Jurkat, Clone E6-1 (cell line): ENCODE measurements at regions not wholly inside any gene's neighbourhood (a gene's known extent, or its start where the extent isn't known, plus 50 kb on each side); places are given as distances from the start of the nearest gene placed in this dataset.

Experiments used
- DNase-seq: peaks from one replicate; pipeline ENCODE4 v3.0.0-alpha.2; 2011; ENCODE audit warnings: low read depth, low spot score
- H3K4me3 ChIP-seq: 2 replicates; pipeline ENCODE4 v1.5.1; 2011; ENCODE audit warnings: mild to moderate bottlenecking, low read length, control low read depth, moderate library complexity

GRCh38 chr5:124796495-124796894 lies 50.1 kb upstream of the ZNF608 start:
- H3K4me3 ChIP-seq = no peak overlapping the region
- no peak for DNase-seq

GRCh38 chr5:124797665-124798087 lies 51.2 kb upstream of the ZNF608 start:
- no peak for DNase-seq
- H3K4me3 ChIP-seq = no peak overlapping the region

GRCh38 chr5:124798890-124799289 lies 52.5 kb upstream of the ZNF608 start:
- H3K4me3 ChIP-seq = no peak overlapping the region
- DNase-seq = no peak

GRCh38 chr5:124801551-124801950 lies 55.1 kb upstream of the ZNF608 start:
- no peak for DNase-seq
- no peak overlapping the region for H3K4me3 ChIP-seq

GRCh38 chr5:124803617-124804323 lies 57.3 kb upstream of the ZNF608 start:
- H3K4me3 ChIP-seq = no peak overlapping the region
- no peak for DNase-seq

GRCh38 chr5:124806026-124806372 lies 59.6 kb upstream of the ZNF608 start:
- H3K4me3 ChIP-seq = no peak overlapping the region
- DNase-seq = no peak

GRCh38 chr5:124806373-124807077 lies 60.1 kb upstream of the ZNF608 start:
- DNase-seq = no peak
- no peak overlapping the region for H3K4me3 ChIP-seq

- no peak overlapping the region for H3K4me3 ChIP-seq
- DNase-seq = no peak
Measured at GRCh38 chr5:124808842-124809268, 62.4 kb upstream of the ZNF608 start.

- DNase-seq = no peak
Measured at GRCh38 chr5:124810396-124811006, 64.1 kb upstream of the ZNF608 start.

GRCh38 chr5:124812771-124813358 lies 66.4 kb upstream of the ZNF608 start:
- no peak for DNase-seq
- H3K4me3 ChIP-seq = no peak overlapping the region

More at GRCh38 chr5:124810396-124811006, 64.1 kb upstream of the ZNF608 start:
- no peak overlapping the region for H3K4me3 ChIP-seq

- DNase-seq = no peak
- H3K4me3 ChIP-seq = no peak overlapping the region
Measured at GRCh38 chr5:124816381-124816780, 69.9 kb upstream of the ZNF608 start.

GRCh38 chr5:124819201-124819600 lies 72.8 kb upstream of the ZNF608 start:
- no peak overlapping the region for H3K4me3 ChIP-seq
- no peak for DNase-seq

- DNase-seq = no peak
- H3K4me3 ChIP-seq = no peak overlapping the region
Measured at GRCh38 chr5:124822647-124823046, 76.2 kb upstream of the ZNF608 start.

GRCh38 chr5:124823380-124823779 lies 76.9 kb upstream of the ZNF608 start:
- H3K4me3 ChIP-seq = no peak overlapping the region

GRCh38 chr5:124824637-124825158 lies 78.3 kb upstream of the ZNF608 start:
- DNase-seq = no peak
- H3K4me3 ChIP-seq = no peak overlapping the region

More at GRCh38 chr5:124823380-124823779, 76.9 kb upstream of the ZNF608 start:
- no peak for DNase-seq

GRCh38 chr5:124825250-124825982 lies 79.0 kb upstream of the ZNF608 start:
- no peak for DNase-seq
- H3K4me3 ChIP-seq = no peak overlapping the region

- no peak for DNase-seq
- H3K4me3 ChIP-seq = no peak overlapping the region
Measured at GRCh38 chr5:124825983-124826337, 79.5 kb upstream of the ZNF608 start.

- H3K4me3 ChIP-seq = no peak overlapping the region
- no peak for DNase-seq
Measured at GRCh38 chr5:124828731-124829234, 82.3 kb upstream of the ZNF608 start.

- H3K4me3 ChIP-seq = no peak overlapping the region
- DNase-seq = no peak
Measured at GRCh38 chr5:124831687-124832240, 85.3 kb upstream of the ZNF608 start.
